CD4-positive, alpha-beta T cell treated with Interferon gamma for 1 hour (primary cell): ENCODE measurements at regions not wholly inside any gene's neighbourhood (a gene's known extent, or its start where the extent isn't known, plus 50 kb on each side); places are given as distances from the start of the nearest gene placed in this dataset.
"Not testable (repeated sequence)": the region's sequence is repeated elsewhere in the genome, so short reads cannot be mapped to it uniquely, and the experiment has no call there.

Source experiments
- DNase-seq: peaks from one replicate; pipeline ENCODE4 v3.0.0-alpha.2; 2020

- DNase-seq: no peak
Observed at GRCh38 chr22:47497666-47498065, 735.2 kb downstream of the TBC1D22A start.

- no peak for DNase-seq
Observed at GRCh38 chr22:47495110-47495509, 732.7 kb downstream of the TBC1D22A start.

GRCh38 chr22:47488131-47488530 lies 725.7 kb downstream of the TBC1D22A start:
- DNase-seq: not testable (repeated sequence)

- no peak for DNase-seq
Observed at GRCh38 chr22:47486569-47487312, 724.3 kb downstream of the TBC1D22A start.

GRCh38 chr22:47484960-47485569 lies 722.6 kb downstream of the TBC1D22A start:
- DNase-seq: no peak

- no peak for DNase-seq
Observed at GRCh38 chr22:47476231-47476630, 713.8 kb downstream of the TBC1D22A start.

- DNase-seq: no peak
Observed at GRCh38 chr22:47474895-47475294, 712.4 kb downstream of the TBC1D22A start.

GRCh38 chr22:47474464-47474863 lies 712.0 kb downstream of the TBC1D22A start:
- no peak for DNase-seq

- DNase-seq: no peak
Observed at GRCh38 chr22:47472636-47473035, 710.2 kb downstream of the TBC1D22A start.

- DNase-seq: no peak
Observed at GRCh38 chr22:47471406-47471805, 709.0 kb downstream of the TBC1D22A start.

- DNase-seq: no peak
Observed at GRCh38 chr22:47465809-47466208, 703.4 kb downstream of the TBC1D22A start.

- no peak for DNase-seq
Observed at GRCh38 chr22:47465222-47465621, 702.8 kb downstream of the TBC1D22A start.

GRCh38 chr22:47463220-47463619 lies 700.8 kb downstream of the TBC1D22A start:
- no peak for DNase-seq

GRCh38 chr22:47460861-47461260 lies 698.4 kb downstream of the TBC1D22A start:
- no peak for DNase-seq

GRCh38 chr22:47460176-47460575 lies 697.7 kb downstream of the TBC1D22A start:
- no peak for DNase-seq

- no peak for DNase-seq
Observed at GRCh38 chr22:47458348-47458747, 695.9 kb downstream of the TBC1D22A start.

- DNase-seq: no peak
Observed at GRCh38 chr22:47457509-47458300, 695.3 kb downstream of the TBC1D22A start.

GRCh38 chr22:47457021-47457420 lies 694.6 kb downstream of the TBC1D22A start:
- DNase-seq: no peak

GRCh38 chr22:47456031-47456430 lies 693.6 kb downstream of the TBC1D22A start:
- no peak for DNase-seq

- DNase-seq: no peak
Observed at GRCh38 chr22:47453049-47453448, 690.6 kb downstream of the TBC1D22A start.

GRCh38 chr22:47452184-47452583 lies 689.7 kb downstream of the TBC1D22A start:
- DNase-seq: no peak

- DNase-seq: no peak
Observed at GRCh38 chr22:47450876-47451475, 688.5 kb downstream of the TBC1D22A start.

GRCh38 chr22:47449508-47450270 lies 687.2 kb downstream of the TBC1D22A start:
- DNase-seq: no peak
